Tibial nerve (tissue), 4 donors: ENCODE measurements at regions not wholly inside any gene's neighbourhood (a gene's known extent, or its start where the extent isn't known, plus 50 kb on each side); places are given as distances from the start of the nearest gene placed in this dataset.

Experiments used
- CTCF ChIP-seq, 5 experiments: fragments of 200-600 bp in 3 of 5; fragments of 450-650 bp in 2 of 5; sonication (generic) in 3 of 5; IDR thresholded peaks; one replicate each; pipeline ENCODE4 v1.5.1; 2016 to 2019; ENCODE audit warnings: antibody characterized with exemption in 5 of 5, mild to moderate bottlenecking in 3 of 5, moderate library complexity in 2 of 5
- EP300 ChIP-seq, 2 donors: sonication (generic); formaldehyde crosslinking; IDR thresholded peaks; one replicate each; pipeline ENCODE4 v1.6.1; 2017; ENCODE audit warnings: antibody characterized with exemption in 2 of 2, mild to moderate bottlenecking in 1 of 2
- POLR2A ChIP-seq, 2 donors: fragments of 450-650 bp; IDR thresholded peaks; one replicate each; pipeline ENCODE4 v1.6.1; 2017; ENCODE audit warnings: antibody characterized with exemption in 2 of 2, mild to moderate bottlenecking in 2 of 2, moderate library complexity in 2 of 2

GRCh38 chr4:64479338-64479737 lies 70.1 kb upstream of the TECRL start:
- TF ChIP-seq CTCF (IDR thresholded peaks at IDR 0.05) (no peak), EP300 (IDR thresholded peaks at IDR 0.05) (no peak), POLR2A (IDR thresholded peaks at IDR 0.05) (no peak)
